Endothelial cell of umbilical vein (primary cell): ENCODE measurements at regions not wholly inside any gene's neighbourhood (a gene's known extent, or its start where the extent isn't known, plus 50 kb on each side); places are given as distances from the start of the nearest gene placed in this dataset.

Experiments
- BruUV-seq: library from RNA; stranded (reverse); fragments of 400-500 nt; replicated peaks from 2 replicates; lab custom pipeline; 2021; lab: Mats Ljungman, UMichigan
- CTCF ChIA-PET: fragments of 300-600, 350-600 bp; sonication (Branson Sonifier 250); formaldehyde crosslinking; loops from one replicate; lab custom pipeline; 2021; ENCODE audit warnings: antibody characterized with exemption, inconsistent platforms; lab: Charles Lee
- POLR2A ChIA-PET: fragments of 300-600, 350-600 bp; sonication (Branson Sonifier 250); formaldehyde crosslinking; loops from one replicate; lab custom pipeline; 2021; ENCODE audit warnings: antibody characterized with exemption, inconsistent platforms; lab: Charles Lee
- DNase-seq: peaks from one replicate; pipeline ENCODE4 v3.0.0-alpha.2; 2011; ENCODE audit warnings: low read depth, low spot score
- FAIRE-seq: peaks from 2 replicates; lab custom pipeline; 2011; peaks lifted over from hg19 to GRCh38; lab: Jason Lieb, UNC
- H2AFZ ChIP-seq: 2 replicates; pipeline ENCODE4 v1.6.0; 2012; ENCODE audit warnings: low read depth, low read length, control low read depth, inconsistent platforms
- H3K27ac ChIP-seq: 2 replicates; pipeline ENCODE4 v1.5.1; 2011; ENCODE audit warnings: low read depth, mild to moderate bottlenecking, control low read depth, low read length, moderate library complexity; ENCODE audit not compliant: insufficient read depth
- H3K27me3 ChIP-seq, 2 experiments: 2 replicates each; pipeline versions ENCODE4 v1.6.0 to v1.6.1; 2011; ENCODE audit warnings: low read length in 2 of 2, mixed read lengths in 1 of 2; ENCODE audit not compliant: control insufficient read depth in 2 of 2, insufficient read depth in 2 of 2
- H3K36me3 ChIP-seq, 2 experiments: 2 replicates in 1 of 2; 3 replicates in 1 of 2; pipeline ENCODE4 v1.5.1; 2011; ENCODE audit warnings: low read length in 2 of 2, mild to moderate bottlenecking in 1 of 2, moderate library complexity in 1 of 2; ENCODE audit not compliant: control insufficient read depth in 2 of 2, insufficient read depth in 2 of 2; ENCODE audit errors: extremely low read depth in 1 of 2
- H3K4me1 ChIP-seq: 3 replicates; pipeline ENCODE4 v1.5.1; 2011; ENCODE audit warnings: mild to moderate bottlenecking, low read length; ENCODE audit not compliant: control insufficient read depth, insufficient read depth; ENCODE audit errors: extremely low read depth
- H3K4me2 ChIP-seq: 2 replicates; pipeline ENCODE4 v1.6.1; 2011; ENCODE audit warnings: low read length, control low read depth, mixed read lengths; ENCODE audit not compliant: insufficient read depth
- H3K4me3 ChIP-seq, 3 experiments: fragments of 200-600 bp in 1 of 3; sonication (generic), shearing (Covaris generic) in 1 of 3; replicated peaks in 1 of 3; 2 replicates each; pipeline ENCODE4 v1.5.1; 2011 to 2016; ENCODE audit warnings: control low read depth in 3 of 3, low read length in 3 of 3, mild to moderate bottlenecking in 2 of 3, inconsistent platforms in 1 of 3, low read depth in 1 of 3, moderate library complexity in 1 of 3; ENCODE audit not compliant: insufficient read depth in 1 of 3
- H3K79me2 ChIP-seq: 2 replicates; pipeline ENCODE4 v1.6.0; 2012; ENCODE audit warnings: low read length, inconsistent platforms; ENCODE audit not compliant: control insufficient read depth, insufficient read depth
- H3K9ac ChIP-seq: replicated peaks from 2 replicates; pipeline ENCODE3; 2011; ENCODE audit warnings: low read length, control low read depth; ENCODE audit not compliant: insufficient read depth; ENCODE audit errors: extremely low read depth
- H3K9me1 ChIP-seq: replicated peaks from 3 replicates; pipeline ENCODE4 v1.6.0; 2011; ENCODE audit warnings: mild to moderate bottlenecking, low read length; ENCODE audit not compliant: control insufficient read depth, insufficient read depth; ENCODE audit errors: extremely low read depth
- H3K9me3 ChIP-seq: replicated peaks from 2 replicates; pipeline ENCODE4 v1.5.1; 2012; ENCODE audit warnings: low read length, inconsistent platforms; ENCODE audit not compliant: control insufficient read depth, insufficient read depth
- H4K20me1 ChIP-seq: replicated peaks from 2 replicates; pipeline ENCODE3; 2011; ENCODE audit warnings: mild to moderate bottlenecking, low read length; ENCODE audit not compliant: control insufficient read depth, insufficient read depth; ENCODE audit errors: extremely low read depth
- EZH2 ChIP-seq: IDR thresholded peaks from 2 replicates; pipeline ENCODE4 v1.6.1; 2012; ENCODE audit warnings: borderline replicate concordance, low read depth, mild to moderate bottlenecking, moderate library complexity, low read length, inconsistent platforms; ENCODE audit not compliant: severe bottlenecking
- JUN ChIP-seq: IDR thresholded peaks from 2 replicates; pipeline ENCODE4 v1.6.1; 2011; ENCODE audit warnings: borderline replicate concordance, low read depth; ENCODE audit not compliant: insufficient read length, insufficient read depth
- POLR2AphosphoS5 ChIP-seq: IDR thresholded peaks from 2 replicates; pipeline ENCODE4 v1.6.1; 2012; ENCODE audit warnings: low read depth, mild to moderate bottlenecking, control low read depth, low read length, moderate library complexity; ENCODE audit not compliant: insufficient read depth
- dilution Hi-C: fragments of 300-500 bp; cut with MboI; formaldehyde crosslinking; loops from one replicate; pipeline ENCODE4 v1.15.0; 2019; ENCODE audit warnings: low sequenced_read_pairs; ENCODE audit not compliant: extremely low pct_ligation_motif_present
- intact Hi-C: fragments of 100-400 bp; cut with micrococcal nuclease; formaldehyde crosslinking; loops from one replicate; pipeline ENCODE4 v1.10.0; 2022

DNA sequence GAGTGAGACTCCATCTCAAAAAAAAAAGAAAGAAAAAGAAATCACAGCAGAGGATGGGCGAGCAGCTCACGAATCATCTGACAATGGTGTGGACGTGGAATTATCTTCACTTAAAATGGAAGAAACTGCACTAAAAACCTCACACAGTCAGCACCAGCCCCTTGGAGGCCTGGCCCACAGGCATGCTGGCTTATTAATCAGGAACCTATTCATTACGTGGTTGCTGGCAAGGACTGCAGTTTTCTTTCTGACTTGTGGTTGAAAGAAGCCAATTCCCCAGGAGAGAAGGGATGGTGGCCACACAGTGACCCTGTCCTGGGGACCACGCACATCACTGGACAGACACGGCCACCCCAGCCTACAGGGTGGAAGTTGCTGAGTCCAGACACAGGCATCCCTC, 401.1 kb downstream of the CTTN start:
- H3K79me2 ChIP-seq: no peaks in the 10 kb centered on the region
- no peaks in the 10 kb centered on the region for H3K4me1 ChIP-seq
- H3K9me3 ChIP-seq: peaks cover 4% of the 10 kb centered on the region
- H3K27me3 ChIP-seq: no peaks in the 10 kb centered on the region
- dilution Hi-C loops (no loop called here), intact Hi-C loops (no loop called here)
- ChIA-PET POLR2A (no interaction called here), CTCF (no interaction called here)
- no TSS peak for BruUV-seq
- DNase-seq: no peak
- no peak for FAIRE-seq
- H3K9me1 ChIP-seq: no peaks in the 10 kb centered on the region
- TF ChIP-seq POLR2AphosphoS5: no peak
- no peak overlapping the region for H3K27ac ChIP-seq
- H3K4me3 ChIP-seq: no peak overlapping the region
- no peak overlapping the region for H2AFZ ChIP-seq
- no peak overlapping the region for H3K9ac ChIP-seq
- no peaks in the 10 kb centered on the region for H3K36me3 ChIP-seq
- H3K4me2 ChIP-seq: no peak overlapping the region
- no peaks in the 10 kb centered on the region for H4K20me1 ChIP-seq

DNA sequence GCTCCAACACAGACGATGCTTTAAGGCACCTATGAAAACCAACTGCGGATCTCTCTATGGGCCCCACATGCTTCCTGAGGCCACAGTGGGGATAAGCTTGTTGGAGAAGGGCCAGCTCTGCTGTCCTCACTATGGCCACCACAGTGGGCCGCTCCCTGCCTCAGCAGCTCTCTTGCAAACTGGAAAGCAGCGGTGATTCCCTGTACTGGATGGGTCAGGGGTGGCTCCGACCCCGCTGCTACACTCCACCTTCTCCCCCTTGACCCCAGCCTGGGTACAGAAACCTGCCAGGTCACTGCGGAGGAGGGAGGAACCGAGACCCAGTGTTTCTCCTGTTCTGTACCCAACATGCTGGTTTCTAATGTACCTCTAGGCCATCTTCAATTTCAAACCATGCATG, 403.9 kb downstream of the CTTN start:
- no peaks in the 10 kb centered on the region for H3K4me1 ChIP-seq
- TF ChIP-seq POLR2AphosphoS5 (no peak), EZH2 (no peak), JUN (no peak)
- H3K27ac ChIP-seq: no peak overlapping the region
- H4K20me1 ChIP-seq: no peaks in the 10 kb centered on the region
- no peak overlapping the region for H3K9ac ChIP-seq
- ChIA-PET POLR2A (no interaction called here), CTCF (no interaction called here)
- H3K4me3 ChIP-seq: no peak overlapping the region
- dilution Hi-C loops (no loop called here), intact Hi-C loops (no loop called here)
- BruUV-seq: no TSS peak
- FAIRE-seq (no peak), DNase-seq (no peak)
- no peaks in the 10 kb centered on the region for H3K9me1 ChIP-seq
- no peak overlapping the region for H2AFZ ChIP-seq
- no peaks in the 10 kb centered on the region for H3K27me3 ChIP-seq
- H3K79me2 ChIP-seq: no peaks in the 10 kb centered on the region
- no peaks in the 10 kb centered on the region for H3K36me3 ChIP-seq
- peaks cover 2% of the 10 kb centered on the region for H3K9me3 ChIP-seq
- no peak overlapping the region for H3K4me2 ChIP-seq
